ENCODE measurements at regions not wholly inside any gene's neighbourhood (a gene's known extent, or its start where the extent isn't known, plus 50 kb on each side); places are given as distances from the start of the nearest gene placed in this dataset.

DNA sequence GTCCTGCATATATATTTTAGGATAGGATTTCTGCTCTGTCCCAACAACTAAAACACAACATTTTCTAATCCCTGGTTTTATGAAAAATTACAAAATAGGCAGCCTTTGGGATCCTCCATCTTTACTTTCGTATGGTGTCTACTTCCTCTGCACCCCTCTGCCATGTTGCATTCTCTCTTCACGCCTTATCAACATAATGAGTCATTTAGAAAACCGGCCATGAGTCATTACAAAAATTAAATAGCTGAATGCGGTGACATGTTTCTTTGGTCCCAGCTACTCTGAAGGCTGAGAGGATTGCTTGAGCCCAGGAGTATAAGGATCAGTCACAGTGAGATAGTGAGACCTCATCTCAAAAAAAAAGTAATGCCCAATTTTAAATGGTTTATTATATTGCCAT is 148.1 kb upstream of the CELF2 start:
- CTCF ChIA-PET = no interaction called here
- WGBS (ENCODE audit: missing lambda C conversion rate) = 25% methylated on average over 4 of the region's 4 CpGs
- no peak for FAIRE-seq

GRCh38 chr10:10870523-10871241 is 147.0 kb upstream of the CELF2 start:
- Histone ChIP-seq H3K4me3 (no peak overlapping the region), H3K4me1 (no peaks in the 10 kb centered on the region), H3K4me2 (no peak overlapping the region), H3K9me3 (0 out of 3 replicates have a peak, but pooled peaks cover 3% of the 10 kb centered on the region), H3K27ac (no peak overlapping the region)
- TF ChIP-seq RFX5 (IDR thresholded peaks at IDR 0.05) = no peak
- TF ChIP-seq, protein P1, sequence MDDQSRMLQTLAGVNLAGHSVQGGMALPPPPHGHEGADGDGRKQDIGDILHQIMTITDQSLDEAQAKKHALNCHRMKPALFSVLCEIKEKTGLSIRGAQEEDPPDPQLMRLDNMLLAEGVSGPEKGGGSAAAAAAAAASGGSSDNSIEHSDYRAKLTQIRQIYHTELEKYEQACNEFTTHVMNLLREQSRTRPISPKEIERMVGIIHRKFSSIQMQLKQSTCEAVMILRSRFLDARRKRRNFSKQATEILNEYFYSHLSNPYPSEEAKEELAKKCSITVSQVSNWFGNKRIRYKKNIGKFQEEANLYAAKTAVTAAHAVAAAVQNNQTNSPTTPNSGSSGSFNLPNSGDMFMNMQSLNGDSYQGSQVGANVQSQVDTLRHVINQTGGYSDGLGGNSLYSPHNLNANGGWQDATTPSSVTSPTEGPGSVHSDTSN (IDR thresholded peaks at IDR 0.05) = no peak
- TF ChIP-seq TFCP2L1 (CRISPR knock-in tag; IDR thresholded peaks at IDR 0.05) = no peak
- no peak for TF ChIP-seq REST (IDR thresholded peaks at IDR 0.05)
- no peak for TF ChIP-seq MYC (IDR thresholded peaks at IDR 0.05; ENCODE audit: borderline replicate concordance, low read length)
- no peak for TF ChIP-seq HOXA7 (CRISPR knock-in tag; IDR thresholded peaks at IDR 0.05)
- TF ChIP-seq HDAC2 (IDR thresholded peaks at IDR 0.05) = no peak
- TF ChIP-seq NPAS2 (CRISPR knock-in tag; IDR thresholded peaks at IDR 0.05; ENCODE audit: borderline replicate concordance) = no peak
- no peak for TF ChIP-seq EHMT2 (IDR thresholded peaks at IDR 0.05; ENCODE audit: low read depth)
- TF ChIP-seq ATOH8 (CRISPR knock-in tag; IDR thresholded peaks at IDR 0.05; ENCODE audit: low read depth) = no peak
- TF ChIP-seq TP53 (CRISPR knock-in tag; IDR thresholded peaks at IDR 0.05) = no peak
- WGBS (ENCODE audit: missing lambda C conversion rate) = 71% methylated on average over 15 of the region's 16 CpGs
- CTCF ChIA-PET = no interaction called here
- FAIRE-seq (no peak), DNase-seq (ENCODE audit: low read depth in 1 of 2, low spot score in 1 of 2) (no peak), ATAC-seq (no peak)
- POLR2A ChIA-PET = no interaction called here

More for the DNA sequence above, 148.1 kb upstream of the CELF2 start:
- no peak for DNase-seq (ENCODE audit: low read depth in 1 of 2, low spot score in 1 of 2)
- Histone ChIP-seq H3K9me3 (0 out of 3 replicates have a peak, but pooled peaks cover 3% of the 10 kb centered on the region), H3K4me3 (no peak overlapping the region), H3K4me2 (no peak overlapping the region), H3K27ac (no peak overlapping the region), H3K4me1 (no peaks in the 10 kb centered on the region)
- ATAC-seq = no peak
- POLR2A ChIA-PET = no interaction called here
- no peak for TF ChIP-seq KDM1A (IDR thresholded peaks at IDR 0.05; ENCODE audit: low read depth)

DNA sequence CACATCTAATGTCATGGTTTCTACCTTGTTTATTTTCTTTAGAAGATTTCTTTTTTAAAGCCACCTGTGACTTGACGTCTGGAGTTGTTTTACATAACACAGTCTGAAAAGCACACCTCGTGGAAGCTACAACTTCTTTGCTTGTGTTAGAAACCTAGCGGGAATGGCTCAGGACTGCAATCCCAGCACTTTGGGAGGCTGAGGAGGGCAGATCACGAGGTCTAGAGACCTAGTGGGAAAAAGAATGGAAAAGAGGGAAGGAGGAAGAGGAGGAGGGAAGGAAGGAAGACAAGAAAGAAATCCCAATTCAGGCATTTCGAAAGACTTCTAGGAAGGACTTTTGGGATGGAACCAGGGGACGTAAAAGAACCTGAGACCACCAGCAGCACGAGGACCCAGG is 146.3 kb upstream of the CELF2 start:
- no peaks in the 10 kb centered on the region for H3K4me1 ChIP-seq
- H3K4me3 ChIP-seq = no peak overlapping the region
- no peak overlapping the region for H3K4me2 ChIP-seq
- no peaks in the 10 kb centered on the region for H3K9me3 ChIP-seq
- no peak overlapping the region for H3K27ac ChIP-seq
- no peak for DNase-seq (ENCODE audit: low read depth in 1 of 2, low spot score in 1 of 2)
- TF ChIP-seq POLR2A (IDR thresholded peaks at IDR 0.05; ENCODE audit: low read length) (no peak), SMC3 (IDR thresholded peaks at IDR 0.05) (no peak), ZSCAN20 (CRISPR knock-in tag; IDR thresholded peaks at IDR 0.05) (no peak), RFX5 (IDR thresholded peaks at IDR 0.05) (no peak), GATA3 (IDR thresholded peaks at IDR 0.05; ENCODE audit: borderline replicate concordance) (no peak), HOXB13 (CRISPR knock-in tag; IDR thresholded peaks at IDR 0.05; ENCODE audit: low read depth) (no peak), EHMT2 (IDR thresholded peaks at IDR 0.05; ENCODE audit: low read depth) (no peak), HOXB5 (CRISPR knock-in tag; IDR thresholded peaks at IDR 0.05) (no peak), PHF8 (IDR thresholded peaks at IDR 0.05; ENCODE audit: borderline replicate concordance, low read depth) (no peak), MAFK (IDR thresholded peaks at IDR 0.05; ENCODE audit: partially characterized antibody) (no peak), RCOR1 (IDR thresholded peaks at IDR 0.05; ENCODE audit: low read depth, low read length) (no peak), KDM1A (IDR thresholded peaks at IDR 0.05; ENCODE audit: low read depth) (no peak), EP300 (IDR thresholded peaks at IDR 0.05) (no peak), CBX8 (IDR thresholded peaks at IDR 0.05) (no peak), ATOH8 (CRISPR knock-in tag; IDR thresholded peaks at IDR 0.05; ENCODE audit: low read depth) (no peak)
- POLR2A ChIA-PET = no interaction called here
- CTCF ChIA-PET = no interaction called here
- ATAC-seq = no peak
- no peak for FAIRE-seq
- 23% methylated on average over 7 of the region's 7 CpGs for WGBS (ENCODE audit: missing lambda C conversion rate)
